ENCODE measurements at regions not wholly inside any gene's neighbourhood (a gene's known extent, or its start where the extent isn't known, plus 50 kb on each side); places are given as distances from the start of the nearest gene placed in this dataset.

- Histone ChIP-seq H3K9me3 (ENCODE audit: control insufficient read depth in 3 of 3, low read length in 3 of 3) (no peaks in the 10 kb centered on the region), H3K36me3 (ENCODE audit: control insufficient read depth in 3 of 3, insufficient read depth in 3 of 3, low read length in 3 of 3) (no peaks in the 10 kb centered on the region), H3K4me3 (ENCODE audit: low read length in 3 of 3) (no peak overlapping the region), H3K4me1 (ENCODE audit: control insufficient read depth in 3 of 3, insufficient read depth in 3 of 3, low read length in 3 of 3) (peaks cover 11 to 17% (median 13%) of the 10 kb centered on the region in 3 donors), H3K9ac (ENCODE audit: low read depth in 1 of 3, low read length in 3 of 3) (no peak overlapping the region), H3K27me3 (ENCODE audit: control insufficient read depth in 3 of 3, insufficient read depth in 3 of 3, low read length in 3 of 3) (no peaks in the 10 kb centered on the region), H3K27ac (ENCODE audit: low read depth, low read length) (no peak overlapping the region)
These were observed 363.5 kb upstream of the TNP1 start for GRCh38 chr2:217223222-217223930.

GRCh38 chr2:217222309-217222910 is 362.5 kb upstream of the TNP1 start:
- no peak overlapping the region for H3K9ac ChIP-seq (ENCODE audit: low read depth in 1 of 3, low read length in 3 of 3)
- H3K4me1 ChIP-seq (ENCODE audit: control insufficient read depth in 3 of 3, insufficient read depth in 3 of 3, low read length in 3 of 3), result peaks cover 11 to 17% (median 13%) of the 10 kb centered on the region in 3 donors
- H3K9me3 ChIP-seq (ENCODE audit: control insufficient read depth in 3 of 3, low read length in 3 of 3), result no peaks in the 10 kb centered on the region
- H3K27ac ChIP-seq (ENCODE audit: low read depth, low read length), result no peak overlapping the region
- no peak overlapping the region for H3K4me3 ChIP-seq (ENCODE audit: low read length in 3 of 3)
- H3K36me3 ChIP-seq (ENCODE audit: control insufficient read depth in 3 of 3, insufficient read depth in 3 of 3, low read length in 3 of 3), result no peaks in the 10 kb centered on the region
- no peaks in the 10 kb centered on the region for H3K27me3 ChIP-seq (ENCODE audit: control insufficient read depth in 3 of 3, insufficient read depth in 3 of 3, low read length in 3 of 3)

GRCh38 chr2:217220228-217221013 is 360.6 kb upstream of the TNP1 start:
- peaks cover 11 to 19% (median 13%) of the 10 kb centered on the region in 3 donors for H3K4me1 ChIP-seq (ENCODE audit: control insufficient read depth in 3 of 3, insufficient read depth in 3 of 3, low read length in 3 of 3)
- H3K27ac ChIP-seq (ENCODE audit: low read depth, low read length), result no peak overlapping the region

GRCh38 chr2:217219164-217219520 is 359.3 kb upstream of the TNP1 start:
- Histone ChIP-seq H3K9me3 (ENCODE audit: control insufficient read depth in 3 of 3, low read length in 3 of 3) (no peaks in the 10 kb centered on the region), H3K27me3 (ENCODE audit: control insufficient read depth in 3 of 3, insufficient read depth in 3 of 3, low read length in 3 of 3) (no peaks in the 10 kb centered on the region), H3K27ac (ENCODE audit: low read depth, low read length) (no peak overlapping the region), H3K9ac (ENCODE audit: low read depth in 1 of 3, low read length in 3 of 3) (no peak overlapping the region), H3K36me3 (ENCODE audit: control insufficient read depth in 3 of 3, insufficient read depth in 3 of 3, low read length in 3 of 3) (no peaks in the 10 kb centered on the region), H3K4me1 (ENCODE audit: control insufficient read depth in 3 of 3, insufficient read depth in 3 of 3, low read length in 3 of 3) (peaks cover 11 to 19% (median 13%) of the 10 kb centered on the region in 3 donors), H3K4me3 (ENCODE audit: low read length in 3 of 3) (no peak overlapping the region)

More at GRCh38 chr2:217220228-217221013, 360.6 kb upstream of the TNP1 start:
- Histone ChIP-seq H3K9me3 (ENCODE audit: control insufficient read depth in 3 of 3, low read length in 3 of 3) (no peaks in the 10 kb centered on the region), H3K4me3 (ENCODE audit: low read length in 3 of 3) (no peak overlapping the region), H3K27me3 (ENCODE audit: control insufficient read depth in 3 of 3, insufficient read depth in 3 of 3, low read length in 3 of 3) (no peaks in the 10 kb centered on the region), H3K9ac (ENCODE audit: low read depth in 1 of 3, low read length in 3 of 3) (no peak overlapping the region), H3K36me3 (ENCODE audit: control insufficient read depth in 3 of 3, insufficient read depth in 3 of 3, low read length in 3 of 3) (no peaks in the 10 kb centered on the region)

- Histone ChIP-seq H3K9me3 (ENCODE audit: control insufficient read depth in 3 of 3, low read length in 3 of 3) (no peaks in the 10 kb centered on the region), H3K9ac (ENCODE audit: low read depth in 1 of 3, low read length in 3 of 3) (no peak overlapping the region), H3K4me1 (ENCODE audit: control insufficient read depth in 3 of 3, insufficient read depth in 3 of 3, low read length in 3 of 3) (peaks cover 11 to 19% (median 13%) of the 10 kb centered on the region in 3 donors), H3K27ac (ENCODE audit: low read depth, low read length) (no peak overlapping the region), H3K4me3 (ENCODE audit: low read length in 3 of 3) (no peak overlapping the region), H3K27me3 (ENCODE audit: control insufficient read depth in 3 of 3, insufficient read depth in 3 of 3, low read length in 3 of 3) (no peaks in the 10 kb centered on the region), H3K36me3 (ENCODE audit: control insufficient read depth in 3 of 3, insufficient read depth in 3 of 3, low read length in 3 of 3) (no peaks in the 10 kb centered on the region)
These were observed 358.7 kb upstream of the TNP1 start for GRCh38 chr2:217218269-217219163.

- H3K27me3 ChIP-seq (ENCODE audit: control insufficient read depth in 3 of 3, insufficient read depth in 3 of 3, low read length in 3 of 3), result no peaks in the 10 kb centered on the region
- H3K36me3 ChIP-seq (ENCODE audit: control insufficient read depth in 3 of 3, insufficient read depth in 3 of 3, low read length in 3 of 3), result no peaks in the 10 kb centered on the region
- no peak overlapping the region for H3K27ac ChIP-seq (ENCODE audit: low read depth, low read length)
- no peak overlapping the region for H3K9ac ChIP-seq (ENCODE audit: low read depth in 1 of 3, low read length in 3 of 3)
- H3K4me1 ChIP-seq (ENCODE audit: control insufficient read depth in 3 of 3, insufficient read depth in 3 of 3, low read length in 3 of 3), result peaks cover 11 to 19% (median 13%) of the 10 kb centered on the region in 3 donors
- H3K9me3 ChIP-seq (ENCODE audit: control insufficient read depth in 3 of 3, low read length in 3 of 3), result no peaks in the 10 kb centered on the region
- H3K4me3 ChIP-seq (ENCODE audit: low read length in 3 of 3), result no peak overlapping the region
These were observed 357.1 kb upstream of the TNP1 start for GRCh38 chr2:217216982-217217381.

- H3K4me1 ChIP-seq (ENCODE audit: control insufficient read depth in 3 of 3, insufficient read depth in 3 of 3, low read length in 3 of 3), result peaks cover 11 to 19% (median 13%) of the 10 kb centered on the region in 3 donors
- no peak overlapping the region for H3K9ac ChIP-seq (ENCODE audit: low read depth in 1 of 3, low read length in 3 of 3)
- H3K36me3 ChIP-seq (ENCODE audit: control insufficient read depth in 3 of 3, insufficient read depth in 3 of 3, low read length in 3 of 3), result no peaks in the 10 kb centered on the region
- no peak overlapping the region for H3K27ac ChIP-seq (ENCODE audit: low read depth, low read length)
- H3K9me3 ChIP-seq (ENCODE audit: control insufficient read depth in 3 of 3, low read length in 3 of 3), result no peaks in the 10 kb centered on the region
- H3K27me3 ChIP-seq (ENCODE audit: control insufficient read depth in 3 of 3, insufficient read depth in 3 of 3, low read length in 3 of 3), result no peaks in the 10 kb centered on the region
- no peak overlapping the region for H3K4me3 ChIP-seq (ENCODE audit: low read length in 3 of 3)
These were observed 356.5 kb upstream of the TNP1 start for GRCh38 chr2:217216316-217216715.

- H3K4me1 ChIP-seq (ENCODE audit: control insufficient read depth in 3 of 3, insufficient read depth in 3 of 3, low read length in 3 of 3), result peaks cover 11 to 19% (median 13%) of the 10 kb centered on the region in 3 donors
- no peak overlapping the region for H3K27ac ChIP-seq (ENCODE audit: low read depth, low read length)
- H3K36me3 ChIP-seq (ENCODE audit: control insufficient read depth in 3 of 3, insufficient read depth in 3 of 3, low read length in 3 of 3), result no peaks in the 10 kb centered on the region
- H3K9ac ChIP-seq (ENCODE audit: low read depth in 1 of 3, low read length in 3 of 3), result no peak overlapping the region
- H3K27me3 ChIP-seq (ENCODE audit: control insufficient read depth in 3 of 3, insufficient read depth in 3 of 3, low read length in 3 of 3), result no peaks in the 10 kb centered on the region
- no peaks in the 10 kb centered on the region for H3K9me3 ChIP-seq (ENCODE audit: control insufficient read depth in 3 of 3, low read length in 3 of 3)
- no peak overlapping the region for H3K4me3 ChIP-seq (ENCODE audit: low read length in 3 of 3)
These were observed 356.0 kb upstream of the TNP1 start for GRCh38 chr2:217215877-217216276.

GRCh38 chr2:217208867-217209266 is 349.0 kb upstream of the TNP1 start:
- H3K4me1 ChIP-seq (ENCODE audit: control insufficient read depth in 3 of 3, insufficient read depth in 3 of 3, low read length in 3 of 3), result peaks cover 3 to 16% (median 6%) of the 10 kb centered on the region in 3 donors
- H3K27me3 ChIP-seq (ENCODE audit: control insufficient read depth in 3 of 3, insufficient read depth in 3 of 3, low read length in 3 of 3), result no peaks in the 10 kb centered on the region
- H3K4me3 ChIP-seq (ENCODE audit: low read length in 3 of 3), result no peak overlapping the region
- no peaks in the 10 kb centered on the region for H3K36me3 ChIP-seq (ENCODE audit: control insufficient read depth in 3 of 3, insufficient read depth in 3 of 3, low read length in 3 of 3)
- H3K9ac ChIP-seq (ENCODE audit: low read depth in 1 of 3, low read length in 3 of 3), result no peak overlapping the region
- H3K9me3 ChIP-seq (ENCODE audit: control insufficient read depth in 3 of 3, low read length in 3 of 3), result no peaks in the 10 kb centered on the region
- no peak overlapping the region for H3K27ac ChIP-seq (ENCODE audit: low read depth, low read length)
